ENCODE measurements at regions not wholly inside any gene's neighbourhood (a gene's known extent, or its start where the extent isn't known, plus 50 kb on each side); places are given as distances from the start of the nearest gene placed in this dataset.
"Not testable (repeated sequence)": the region's sequence is repeated elsewhere in the genome, so short reads cannot be mapped to it uniquely, and the experiment has no call there.

- not testable (repeated sequence) for TF ChIP-seq CTCF (IDR thresholded peaks at IDR 0.05; ENCODE audit: low read depth, low read length, poor library complexity, severe bottlenecking); EZH2phosphoT487 (IDR thresholded peaks at IDR 0.05; ENCODE audit: borderline replicate concordance, low read length)
These were observed 886.0 kb upstream of the MDGA2 start for GRCh38 chr14:48561438-48561837.
